Naive thymus-derived CD4-positive, alpha-beta T cell (primary cell): ENCODE measurements at regions not wholly inside any gene's neighbourhood (a gene's known extent, or its start where the extent isn't known, plus 50 kb on each side); places are given as distances from the start of the nearest gene placed in this dataset.
"Not testable (repeated sequence)": the region's sequence is repeated elsewhere in the genome, so short reads cannot be mapped to it uniquely, and the experiment has no call there.

ENCODE experiments used
- ATAC-seq: fragments of 150-1000 bp; cut with Tn5 transposase; 2 replicates; pipeline ENCODE4 v1.10.0; 2021; ENCODE audit warnings: mild to moderate bottlenecking, moderate library complexity
- CTCF ChIA-PET: fragments of 350-600 bp; sonication (Branson Sonifier 250); formaldehyde crosslinking; loops from one replicate; lab custom pipeline; 2021; ENCODE audit warnings: antibody characterized with exemption; lab: Charles Lee
- POLR2A ChIA-PET: fragments of 350-600 bp; sonication (Branson Sonifier 250); formaldehyde crosslinking; loops from one replicate; lab custom pipeline; 2021; ENCODE audit warnings: antibody characterized with exemption, inconsistent platforms; lab: Charles Lee
- DNase-seq, 9 donors: peaks; one replicate each; pipeline versions ENCODE4 v3.0.0 to v3.0.0-alpha.2; 2020 to 2022; ENCODE audit warnings: mixed read lengths in 1 of 9
- H3K27ac ChIP-seq: one replicate; pipeline ENCODE4 v1.7.0; 2013; ENCODE audit warnings: mild to moderate bottlenecking, low read depth, low read length, moderate library complexity
- H3K27me3 ChIP-seq, 2 donors: one replicate each; pipeline ENCODE4 v1.7.0; 2013; ENCODE audit warnings: low read length in 2 of 2, mild to moderate bottlenecking in 2 of 2, moderate library complexity in 2 of 2; ENCODE audit not compliant: control insufficient read depth in 2 of 2, insufficient read depth in 2 of 2
- H3K36me3 ChIP-seq, 3 experiments: 1 replicate in 2 of 3; 2 replicates in 1 of 3; pipeline ENCODE4 v1.7.0; 2013; ENCODE audit warnings: low read length in 3 of 3, mild to moderate bottlenecking in 3 of 3, moderate library complexity in 1 of 3; ENCODE audit not compliant: insufficient read depth in 3 of 3, control insufficient read depth in 2 of 3
- H3K4me1 ChIP-seq, 2 donors: one replicate each; pipeline ENCODE4 v1.7.0; 2013; ENCODE audit warnings: low read length in 2 of 2, mild to moderate bottlenecking in 2 of 2, moderate library complexity in 1 of 2; ENCODE audit not compliant: control insufficient read depth in 2 of 2, insufficient read depth in 2 of 2
- H3K4me3 ChIP-seq: 2 replicates; pipeline ENCODE4 v1.7.0; 2013; ENCODE audit warnings: mild to moderate bottlenecking, low read length
- H3K9me3 ChIP-seq, 3 experiments: 1 replicate in 2 of 3; 2 replicates in 1 of 3; pipeline ENCODE4 v1.7.0; 2013; ENCODE audit warnings: low read length in 3 of 3; ENCODE audit not compliant: control insufficient read depth in 2 of 3
- H3K27ac Mint-ChIP-seq, 9 donors: one replicate each; pipeline ENCODE4 v1.8.0; 2020 to 2022; ENCODE audit warnings: mixed read lengths in 9 of 9, mild to moderate bottlenecking in 8 of 9, moderate library complexity in 5 of 9, inconsistent platforms in 2 of 9
- H3K27me3 Mint-ChIP-seq, 5 donors: one replicate each; pipeline ENCODE4 v1.8.0; 2021 to 2022; ENCODE audit warnings: mixed read lengths in 5 of 5, mild to moderate bottlenecking in 1 of 5
- H3K36me3 Mint-ChIP-seq, 5 donors: one replicate each; pipeline ENCODE4 v1.8.0; 2020 to 2022; ENCODE audit warnings: mixed read lengths in 5 of 5, mild to moderate bottlenecking in 3 of 5, inconsistent platforms in 1 of 5
- H3K4me1 Mint-ChIP-seq, 7 donors: one replicate each; pipeline ENCODE4 v1.8.0; 2020 to 2022; ENCODE audit warnings: mixed read lengths in 7 of 7, mild to moderate bottlenecking in 3 of 7, inconsistent platforms in 1 of 7
- H3K4me3 Mint-ChIP-seq, 10 donors: one replicate each; pipeline ENCODE4 v1.8.0; 2020 to 2022; ENCODE audit warnings: mild to moderate bottlenecking in 10 of 10, mixed read lengths in 10 of 10, moderate library complexity in 6 of 10, inconsistent platforms in 2 of 10
- H3K9me3 Mint-ChIP-seq, 11 donors: one replicate each; pipeline ENCODE4 v1.8.0; 2020 to 2022; ENCODE audit warnings: mixed read lengths in 11 of 11, mild to moderate bottlenecking in 4 of 11, inconsistent platforms in 1 of 11, moderate library complexity in 1 of 11
- intact Hi-C, 2 donors: fragments of 100-400 bp; cut with micrococcal nuclease; formaldehyde crosslinking; loops; one replicate each; pipeline ENCODE4 v1.15.1; 2023

DNA sequence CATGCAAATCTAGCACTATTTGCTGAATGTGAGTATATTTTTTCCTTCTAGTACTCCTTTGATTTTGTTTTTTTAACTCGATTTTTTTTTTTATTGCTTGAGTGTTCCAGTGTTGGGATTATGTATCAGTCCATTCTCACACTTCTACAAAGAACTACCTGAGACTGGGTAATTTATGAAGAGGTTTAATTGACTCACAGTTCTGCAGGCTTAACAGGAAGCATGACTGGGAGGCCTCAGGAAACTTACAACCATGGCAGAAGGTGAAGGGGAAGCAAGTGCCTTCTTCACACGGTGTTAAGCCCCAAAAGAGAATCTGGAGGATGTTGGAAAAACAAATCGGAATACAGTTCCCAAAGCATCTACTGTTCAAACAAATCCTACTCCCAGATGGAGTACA lies 69.1 kb downstream of the ZNF518B start:
- H3K4me1 ChIP-seq, H3K36me3 ChIP-seq, H3K4me3 ChIP-seq, CTCF ChIA-PET, H3K27ac Mint-ChIP-seq, intact Hi-C loops, H3K27me3 ChIP-seq, H3K27ac ChIP-seq, H3K9me3 ChIP-seq, DNase-seq, H3K4me1 Mint-ChIP-seq, H3K4me3 Mint-ChIP-seq, POLR2A ChIA-PET, ATAC-seq: not testable (repeated sequence)
- peaks cover 0 to 13% (median 0%) of the 10 kb centered on the region in 5 donors for H3K27me3 Mint-ChIP-seq
- peaks cover 0 to 18% (median 5%) of the 10 kb centered on the region in 5 donors for H3K36me3 Mint-ChIP-seq
- peaks cover 0 to 32% (median 4%) of the 10 kb centered on the region in 11 donors for H3K9me3 Mint-ChIP-seq

DNA sequence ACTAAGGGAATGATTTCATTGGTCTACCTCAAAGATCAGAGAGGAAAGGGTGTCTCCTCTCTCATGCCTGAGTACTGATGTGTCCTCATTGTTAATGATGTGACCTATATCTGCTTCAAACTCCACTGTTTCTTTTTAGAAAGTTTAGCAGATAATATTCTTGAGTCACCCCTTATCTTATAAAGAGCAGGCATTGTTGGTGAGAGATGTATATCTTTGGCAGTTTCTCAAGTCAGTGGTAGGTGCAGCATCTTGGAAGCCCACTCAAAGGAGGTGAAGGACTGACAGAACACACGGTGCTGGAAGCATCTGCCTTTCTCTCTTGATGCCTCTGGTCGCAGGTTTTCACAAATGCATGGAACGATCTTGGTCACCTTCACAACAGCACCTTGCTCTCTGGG lies 71.2 kb downstream of the ZNF518B start:
- intact Hi-C loops, result no loop called here
- peaks cover 0 to 6% (median 0%) of the 10 kb centered on the region in 5 donors for H3K27me3 Mint-ChIP-seq

DNA sequence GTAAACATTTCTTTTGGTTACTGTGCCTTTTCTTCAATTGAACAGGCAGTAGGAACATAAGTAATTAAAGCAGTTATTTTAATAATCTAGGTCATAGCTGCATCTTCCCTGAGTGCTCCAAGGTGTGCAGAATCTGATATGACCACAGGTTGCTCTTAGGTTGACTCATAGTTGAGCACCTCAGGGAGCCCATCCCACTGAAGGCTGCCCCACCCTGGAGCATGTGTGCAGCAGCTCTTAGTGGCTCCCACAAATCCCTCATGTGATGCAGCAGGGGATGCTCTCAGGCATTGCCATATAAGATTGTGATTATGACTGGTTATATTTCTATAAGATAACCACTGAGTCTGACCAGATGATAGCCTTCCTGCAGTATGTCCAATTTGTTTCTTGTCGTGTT lies 72.3 kb downstream of the ZNF518B start:
- Histone ChIP-seq H3K9me3 (no peaks in the 10 kb centered on the region), H3K36me3 (no peaks in the 10 kb centered on the region), H3K27ac (no peak overlapping the region), H3K4me1 (no peaks in the 10 kb centered on the region), H3K4me3 (no peak overlapping the region), H3K27me3 (peaks cover 0 to 3% of the 10 kb centered on the region in 2 donors)
- no peak for DNase-seq
- Mint-ChIP-seq H3K4me1 (no peaks in the 10 kb centered on the region), H3K4me3 (no peak overlapping the region), H3K36me3 (peaks cover 0 to 17% (median 5%) of the 10 kb centered on the region in 5 donors), H3K27ac (no peak overlapping the region), H3K9me3 (peaks cover 0 to 6% (median 0%) of the 10 kb centered on the region in 11 donors), H3K27me3 (peaks cover 0 to 2% (median 0%) of the 10 kb centered on the region in 5 donors)
- no peak for ATAC-seq
- intact Hi-C loops, result no loop called here
- CTCF ChIA-PET, result no interaction called here
- POLR2A ChIA-PET, result no interaction called here

More for the DNA sequence above, 71.2 kb downstream of the ZNF518B start:
- ATAC-seq, result no peak
- peaks cover 0 to 15% (median 0%) of the 10 kb centered on the region in 11 donors for H3K9me3 Mint-ChIP-seq
- no peaks in the 10 kb centered on the region for H3K36me3 ChIP-seq
- no peak for DNase-seq
- ChIA-PET POLR2A (no interaction called here), CTCF (no interaction called here)
- H3K36me3 Mint-ChIP-seq, result peaks cover 0 to 17% (median 5%) of the 10 kb centered on the region in 5 donors
- no peak overlapping the region for H3K27ac ChIP-seq
- no peaks in the 10 kb centered on the region for H3K4me1 ChIP-seq
- H3K4me3 Mint-ChIP-seq, result no peak overlapping the region
- H3K9me3 ChIP-seq, result no peaks in the 10 kb centered on the region
- no peak overlapping the region for H3K27ac Mint-ChIP-seq
- no peak overlapping the region for H3K4me3 ChIP-seq
- no peaks in the 10 kb centered on the region for H3K4me1 Mint-ChIP-seq
- peaks cover 0 to 3% of the 10 kb centered on the region in 2 donors for H3K27me3 ChIP-seq

DNA sequence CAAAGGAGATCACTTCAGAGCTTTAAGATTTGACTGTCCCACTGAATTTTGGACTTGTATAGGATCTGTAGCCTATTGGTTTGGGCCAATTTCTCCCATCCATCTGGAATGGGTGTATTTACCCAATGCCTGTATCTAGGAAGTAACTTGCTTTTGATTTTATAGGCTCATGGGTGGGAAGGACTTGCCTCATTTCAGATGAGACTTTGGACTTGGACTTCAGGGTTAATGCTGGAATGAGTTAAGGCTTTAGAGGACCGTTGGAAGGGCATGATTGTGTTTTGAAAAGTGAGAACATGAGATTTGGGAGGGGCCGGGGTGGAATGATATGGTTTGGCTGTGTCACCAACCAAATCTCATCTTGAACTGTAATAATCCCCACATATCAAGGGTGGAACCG lies 73.8 kb downstream of the ZNF518B start:
- no peak overlapping the region for H3K27ac ChIP-seq
- Mint-ChIP-seq H3K4me3 (no peak overlapping the region), H3K27ac (no peak overlapping the region), H3K9me3 (peaks cover 0 to 5% (median 0%) of the 10 kb centered on the region in 11 donors), H3K27me3 (peaks cover 0 to 2% (median 0%) of the 10 kb centered on the region in 5 donors), H3K4me1 (no peaks in the 10 kb centered on the region), H3K36me3 (peaks cover 0 to 17% (median 5%) of the 10 kb centered on the region in 5 donors)
- H3K27me3 ChIP-seq, result peaks cover 0 to 3% of the 10 kb centered on the region in 2 donors
- CTCF ChIA-PET, result no interaction called here
- no peaks in the 10 kb centered on the region for H3K4me1 ChIP-seq
- H3K9me3 ChIP-seq, result no peaks in the 10 kb centered on the region
- intact Hi-C loops, result no loop called here
- POLR2A ChIA-PET, result no interaction called here
- no peak for DNase-seq
- no peak for ATAC-seq
- H3K36me3 ChIP-seq, result no peaks in the 10 kb centered on the region
- H3K4me3 ChIP-seq, result no peak overlapping the region

DNA sequence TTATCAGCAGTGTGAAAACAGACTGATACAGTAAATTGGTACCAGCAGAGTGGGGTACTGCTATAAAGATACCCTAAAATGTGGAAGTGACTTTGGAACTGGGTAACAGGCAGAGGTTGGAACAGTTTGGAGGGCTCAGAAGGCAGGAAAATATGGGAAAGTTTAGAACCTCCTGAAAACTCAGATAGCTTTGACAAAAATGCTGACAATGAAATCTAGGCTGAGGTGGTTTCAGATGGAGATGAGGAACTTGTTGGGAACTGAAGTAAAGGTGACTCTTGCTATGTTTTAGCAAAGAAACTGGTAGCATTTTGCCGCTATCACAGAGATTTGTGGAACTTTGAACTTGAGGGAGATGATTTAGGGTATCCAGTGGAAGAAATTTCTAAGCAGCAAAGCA lies 75.1 kb downstream of the ZNF518B start:
- H3K27ac ChIP-seq, H3K9me3 Mint-ChIP-seq, H3K36me3 ChIP-seq, H3K27ac Mint-ChIP-seq, ATAC-seq, CTCF ChIA-PET, H3K27me3 ChIP-seq, H3K9me3 ChIP-seq, H3K4me3 Mint-ChIP-seq, POLR2A ChIA-PET, H3K4me1 ChIP-seq, intact Hi-C loops, H3K4me3 ChIP-seq, H3K4me1 Mint-ChIP-seq, DNase-seq, H3K27me3 Mint-ChIP-seq: not testable (repeated sequence)
- peaks cover 0 to 13% (median 0%) of the 10 kb centered on the region in 5 donors for H3K36me3 Mint-ChIP-seq

DNA sequence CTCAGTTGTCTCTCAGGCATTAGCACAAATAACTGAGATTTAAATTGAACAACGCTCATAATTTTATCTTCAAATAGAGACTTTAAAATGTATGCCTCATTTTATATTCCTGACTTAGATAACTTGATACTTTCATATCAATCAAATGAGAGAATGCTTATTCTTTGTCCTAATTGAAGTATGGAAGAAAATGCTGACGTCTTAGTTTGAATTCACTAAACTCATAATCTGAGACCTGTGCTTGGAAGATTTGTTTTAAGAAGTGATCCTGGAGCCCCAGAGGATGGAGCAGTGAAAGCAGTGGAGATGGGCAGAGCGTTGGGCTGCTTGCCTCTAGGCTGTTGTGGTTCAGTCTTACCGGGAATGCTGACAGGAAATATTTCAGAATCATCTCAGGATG lies 76.1 kb downstream of the ZNF518B start:
- H3K4me1 ChIP-seq, result no peaks in the 10 kb centered on the region
- Mint-ChIP-seq H3K4me3 (no peak overlapping the region), H3K9me3 (no peaks in the 10 kb centered on the region), H3K36me3 (peaks cover 0 to 8% (median 0%) of the 10 kb centered on the region in 5 donors), H3K27me3 (peaks cover 0 to 3% (median 0%) of the 10 kb centered on the region in 5 donors), H3K27ac (no peak overlapping the region), H3K4me1 (no peaks in the 10 kb centered on the region)
- ChIA-PET POLR2A (no interaction called here), CTCF (no interaction called here)
- intact Hi-C loops, result no loop called here
- ATAC-seq, result no peak
- no peaks in the 10 kb centered on the region for H3K36me3 ChIP-seq
- H3K4me3 ChIP-seq, result no peak overlapping the region
- H3K27ac ChIP-seq, result no peak overlapping the region
- DNase-seq, result no peak
- no peaks in the 10 kb centered on the region for H3K9me3 ChIP-seq
- peaks cover 0 to 3% of the 10 kb centered on the region in 2 donors for H3K27me3 ChIP-seq

DNA sequence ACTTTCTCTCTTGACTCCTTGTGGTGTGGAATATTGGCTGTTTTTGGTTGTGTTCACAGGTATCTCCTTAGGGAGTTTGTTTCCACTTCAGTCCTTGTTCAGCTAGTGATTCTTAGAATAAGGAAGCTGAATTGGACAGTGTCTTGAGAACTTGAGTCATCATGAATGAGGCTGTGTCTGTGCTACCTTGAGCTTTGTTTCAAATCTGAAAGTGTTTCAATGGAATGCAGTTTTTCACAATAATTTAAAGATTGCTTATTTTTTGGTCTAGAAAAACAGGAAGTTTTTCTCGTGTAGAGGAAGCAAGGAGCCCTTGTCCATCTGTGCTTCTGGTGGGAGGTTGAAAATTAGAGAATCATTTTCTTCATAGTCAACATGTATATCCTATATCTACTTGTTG lies 76.5 kb downstream of the ZNF518B start:
- Mint-ChIP-seq H3K36me3 (peaks cover 0 to 7% (median 0%) of the 10 kb centered on the region in 5 donors), H3K4me1 (no peaks in the 10 kb centered on the region), H3K9me3 (no peaks in the 10 kb centered on the region), H3K27me3 (peaks cover 0 to 3% (median 0%) of the 10 kb centered on the region in 5 donors), H3K4me3 (no peak overlapping the region), H3K27ac (no peak overlapping the region)
- ChIA-PET CTCF (no interaction called here), POLR2A (no interaction called here)
- Histone ChIP-seq H3K4me1 (no peaks in the 10 kb centered on the region), H3K36me3 (no peaks in the 10 kb centered on the region), H3K27me3 (peaks cover 0 to 3% of the 10 kb centered on the region in 2 donors), H3K27ac (no peak overlapping the region), H3K9me3 (no peaks in the 10 kb centered on the region), H3K4me3 (no peak overlapping the region)
- ATAC-seq (no peak), DNase-seq (no peak)
- intact Hi-C loops, result no loop called here
